Mesenchymal stem cell (in vitro differentiated cells and primary cell): ENCODE measurements at regions not wholly inside any gene's neighbourhood (a gene's known extent, or its start where the extent isn't known, plus 50 kb on each side); places are given as distances from the start of the nearest gene placed in this dataset.

Experiments used
- DNase-seq: peaks from one replicate; pipeline ENCODE4 v3.0.0-alpha.2; 2013
- H2AFZ ChIP-seq: one replicate; pipeline ENCODE4 v1.6.1; 2013; ENCODE audit warnings: low read depth, mild to moderate bottlenecking, control low read depth, inconsistent platforms, low read length, moderate library complexity
- H2AK5ac ChIP-seq: 2 replicates; pipeline ENCODE4 v1.6.1; 2013; ENCODE audit warnings: low read length, moderate library complexity, mild to moderate bottlenecking, inconsistent platforms; ENCODE audit not compliant: severe bottlenecking
- H2BK120ac ChIP-seq: one replicate; pipeline ENCODE4 v1.6.1; 2013; ENCODE audit warnings: low read depth, mild to moderate bottlenecking, inconsistent platforms, low read length, moderate library complexity
- H2BK12ac ChIP-seq, 2 experiments: one replicate each; pipeline ENCODE4 v1.6.1; 2013; ENCODE audit warnings: inconsistent platforms in 2 of 2, low read length in 2 of 2, mild to moderate bottlenecking in 2 of 2, moderate library complexity in 2 of 2, control low read depth in 1 of 2
- H2BK15ac ChIP-seq: one replicate; pipeline ENCODE4 v1.6.1; 2013; ENCODE audit warnings: mild to moderate bottlenecking, low read depth, inconsistent platforms; ENCODE audit not compliant: poor library complexity, severe bottlenecking
- H2BK5ac ChIP-seq: 2 replicates; pipeline ENCODE4 v1.6.1; 2013; ENCODE audit warnings: low read depth, mild to moderate bottlenecking, low read length, control low read depth, inconsistent platforms; ENCODE audit not compliant: poor library complexity, severe bottlenecking
- H3K14ac ChIP-seq, 2 experiments: one replicate each; pipeline ENCODE4 v1.6.1; 2013; ENCODE audit warnings: inconsistent platforms in 2 of 2, low read length in 2 of 2, control low read depth in 1 of 2, mild to moderate bottlenecking in 1 of 2, moderate library complexity in 1 of 2
- H3K18ac ChIP-seq, 2 experiments: one replicate each; pipeline ENCODE4 v1.6.1; 2013; ENCODE audit warnings: inconsistent platforms in 2 of 2, low read length in 2 of 2, control low read depth in 1 of 2, low read depth in 1 of 2, mild to moderate bottlenecking in 1 of 2
- H3K23ac ChIP-seq, 2 experiments: one replicate each; pipeline ENCODE4 v1.6.1; 2013; ENCODE audit warnings: inconsistent platforms in 2 of 2, low read length in 2 of 2, mild to moderate bottlenecking in 2 of 2, moderate library complexity in 2 of 2, control low read depth in 1 of 2
- H3K27ac ChIP-seq: 2 replicates; pipeline ENCODE4 v1.5.1; 2013; ENCODE audit warnings: mild to moderate bottlenecking, moderate library complexity, low read length, control low read depth, inconsistent platforms; ENCODE audit not compliant: poor library complexity, severe bottlenecking
- H3K27me3 ChIP-seq, 2 experiments: 2 replicates each; pipeline versions ENCODE4 v1.6.1 to v1.7.0; 2013; ENCODE audit warnings: low read length in 2 of 2, mild to moderate bottlenecking in 2 of 2, moderate library complexity in 2 of 2, control low read depth in 1 of 2, inconsistent platforms in 1 of 2; ENCODE audit not compliant: control insufficient read depth in 1 of 2, insufficient read depth in 1 of 2
- H3K36me3 ChIP-seq, 2 experiments: 2 replicates each; pipeline versions ENCODE4 v1.6.1 to v1.7.0; 2013; ENCODE audit warnings: low read length in 2 of 2, control low read depth in 1 of 2, inconsistent platforms in 1 of 2, low read depth in 1 of 2, mild to moderate bottlenecking in 1 of 2; ENCODE audit not compliant: insufficient read depth in 2 of 2, control insufficient read depth in 1 of 2
- H3K4ac ChIP-seq, 2 experiments: one replicate each; pipeline ENCODE4 v1.6.1; 2013; ENCODE audit warnings: inconsistent platforms in 2 of 2, low read length in 2 of 2, mild to moderate bottlenecking in 2 of 2, moderate library complexity in 2 of 2, control low read depth in 1 of 2, low read depth in 1 of 2
- H3K4me1 ChIP-seq: 2 replicates; pipeline ENCODE4 v1.6.1; 2013; ENCODE audit warnings: low read depth, low read length, control low read depth; ENCODE audit not compliant: control insufficient read depth, insufficient read depth
- H3K4me2 ChIP-seq: 2 replicates; pipeline ENCODE4 v1.6.1; 2013; ENCODE audit warnings: low read length, mild to moderate bottlenecking, inconsistent platforms; ENCODE audit not compliant: poor library complexity, severe bottlenecking
- H3K4me3 ChIP-seq, 2 experiments: 2 replicates each; pipeline versions ENCODE4 v1.5.1 to v1.7.0; 2013; ENCODE audit warnings: low read length in 2 of 2, mild to moderate bottlenecking in 2 of 2, control low read depth in 1 of 2, low read depth in 1 of 2; ENCODE audit not compliant: insufficient read depth in 1 of 2
- H3K79me1 ChIP-seq: replicated peaks from 2 replicates; pipeline ENCODE4 v1.6.1; 2013; ENCODE audit warnings: mild to moderate bottlenecking, control low read depth, low read length, inconsistent platforms; ENCODE audit not compliant: poor library complexity, severe bottlenecking
- H3K9ac ChIP-seq: 2 replicates; pipeline ENCODE4 v1.7.0; 2013; ENCODE audit warnings: mild to moderate bottlenecking, low read length, moderate library complexity
- H3K9me3 ChIP-seq: 2 replicates; pipeline ENCODE4 v1.7.0; 2013; ENCODE audit warnings: mild to moderate bottlenecking, low read length; ENCODE audit not compliant: control insufficient read depth
- H4K8ac ChIP-seq: one replicate; pipeline ENCODE4 v1.6.1; 2013; ENCODE audit warnings: inconsistent platforms, mild to moderate bottlenecking, low read length, moderate library complexity
- H4K91ac ChIP-seq: one replicate; pipeline ENCODE4 v1.6.1; 2013; ENCODE audit warnings: mild to moderate bottlenecking, low read length, inconsistent platforms
- WGBS: methylation state at CpG from one replicate; pipeline ENCODE4 v1.1.7; 2013; ENCODE audit warnings: mixed read lengths; 5-methylcytosine and 5-hydroxymethylcytosine counted together

DNA sequence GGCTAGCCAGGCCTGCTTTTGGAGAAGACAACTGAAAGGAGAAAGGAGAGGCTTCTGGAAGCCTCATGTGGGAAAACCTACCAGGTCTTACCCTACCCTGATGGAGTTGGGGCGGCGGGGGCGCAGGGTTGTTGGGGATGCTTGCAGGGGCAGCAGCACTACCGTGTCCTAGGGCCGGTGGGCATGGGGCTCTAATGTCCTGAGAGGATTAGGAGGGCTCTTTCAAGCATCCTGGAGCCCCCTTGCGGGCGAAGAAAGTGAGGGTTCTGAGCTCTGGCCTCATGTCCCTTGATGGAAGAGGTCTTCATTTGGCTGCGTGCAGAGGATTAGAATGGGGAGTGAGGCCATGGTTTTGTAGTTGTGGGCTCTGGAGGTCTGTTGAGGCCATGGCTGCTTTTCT, 86.9 kb upstream of the PITX1 start:
- H3K9me3 ChIP-seq: no peaks in the 10 kb centered on the region
- H3K9ac ChIP-seq: no peak overlapping the region
- H3K27ac ChIP-seq: no peak overlapping the region
- no peak overlapping the region for H3K14ac ChIP-seq
- H3K4ac ChIP-seq: no peak overlapping the region
- H3K18ac ChIP-seq: no peak overlapping the region
- H3K23ac ChIP-seq: no peak overlapping the region
- 68% methylated on average over 8 of the region's 8 CpGs for WGBS
- no peak overlapping the region for H2BK15ac ChIP-seq
- H2BK120ac ChIP-seq: no peak overlapping the region
- no peak overlapping the region for H3K4me3 ChIP-seq
- no peak for DNase-seq
- no peaks in the 10 kb centered on the region for H3K79me1 ChIP-seq
- no peak overlapping the region for H4K91ac ChIP-seq
- no peaks in the 10 kb centered on the region for H3K4me1 ChIP-seq
- no peak overlapping the region for H2BK5ac ChIP-seq
- no peak overlapping the region for H3K4me2 ChIP-seq
- H4K8ac ChIP-seq: no peak overlapping the region
- H3K36me3 ChIP-seq: no peaks in the 10 kb centered on the region
- H2BK12ac ChIP-seq: no peak overlapping the region
- peaks cover 32 to 43% of the 10 kb centered on the region in 2 experiments for H3K27me3 ChIP-seq
- H2AK5ac ChIP-seq: no peak overlapping the region
- H2AFZ ChIP-seq: no peak overlapping the region

DNA sequence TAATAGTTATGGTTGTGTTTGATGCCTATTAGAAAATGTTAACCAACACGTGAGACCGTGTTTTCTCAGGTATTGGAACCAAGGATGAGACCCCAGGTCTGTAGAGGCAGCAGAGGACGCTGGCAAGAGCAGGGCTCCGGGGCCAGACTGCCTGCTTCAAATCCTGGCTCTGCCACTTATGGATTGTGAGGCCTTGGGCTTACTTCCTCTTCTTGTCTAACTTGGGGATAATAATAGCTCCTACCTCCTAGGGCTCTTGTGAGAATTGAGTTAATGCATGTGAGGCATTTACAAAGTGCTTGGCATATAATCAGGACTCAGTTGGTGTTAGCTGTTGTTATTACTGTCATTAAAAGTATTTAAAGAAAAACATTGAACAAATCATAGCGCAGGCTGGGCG, 85.5 kb upstream of the PITX1 start:
- Histone ChIP-seq H3K14ac (no peak overlapping the region), H3K4ac (no peak overlapping the region), H2AFZ (no peak overlapping the region), H3K4me2 (no peak overlapping the region), H3K9ac (no peak overlapping the region), H3K79me1 (no peaks in the 10 kb centered on the region), H4K8ac (no peak overlapping the region), H2AK5ac (no peak overlapping the region), H2BK15ac (no peak overlapping the region), H3K18ac (no peak overlapping the region), H4K91ac (no peak overlapping the region), H3K4me1 (no peaks in the 10 kb centered on the region), H3K23ac (no peak overlapping the region), H3K27me3 (peaks cover 35 to 37% of the 10 kb centered on the region in 2 experiments), H3K36me3 (no peaks in the 10 kb centered on the region), H3K9me3 (no peaks in the 10 kb centered on the region), H2BK5ac (no peak overlapping the region), H3K4me3 (no peak overlapping the region), H2BK12ac (no peak overlapping the region), H3K27ac (no peak overlapping the region), H2BK120ac (no peak overlapping the region)
- DNase-seq: no peak
- WGBS: 86% methylated on average over 6 of the region's 6 CpGs

- Histone ChIP-seq H3K14ac (no peak overlapping the region), H3K27me3 (peaks cover 25 to 42% of the 10 kb centered on the region in 2 experiments), H3K79me1 (no peaks in the 10 kb centered on the region), H3K9ac (no peak overlapping the region), H3K4ac (no peak overlapping the region), H3K23ac (no peak overlapping the region), H4K8ac (no peak overlapping the region), H2BK15ac (no peak overlapping the region), H3K18ac (no peak overlapping the region), H2BK120ac (no peak overlapping the region), H3K9me3 (no peaks in the 10 kb centered on the region), H2AK5ac (no peak overlapping the region), H3K36me3 (no peaks in the 10 kb centered on the region), H2AFZ (no peak overlapping the region), H3K27ac (no peak overlapping the region), H3K4me3 (no peak overlapping the region), H3K4me1 (no peaks in the 10 kb centered on the region), H4K91ac (no peak overlapping the region), H2BK12ac (no peak overlapping the region), H2BK5ac (no peak overlapping the region), H3K4me2 (no peak overlapping the region)
- WGBS: 82% methylated on average over 5 of the region's 5 CpGs
- no peak for DNase-seq
Observed at GRCh38 chr5:135117590-135117989, 83.6 kb upstream of the PITX1 start.

- no peak overlapping the region for H2BK15ac ChIP-seq
- H3K4me1 ChIP-seq: no peaks in the 10 kb centered on the region
- no peak overlapping the region for H4K91ac ChIP-seq
- peak overlapping the region in 1 of 2 experiments; percentile 48 for H3K18ac ChIP-seq
- no peak overlapping the region for H3K14ac ChIP-seq
- H3K4me3 ChIP-seq: no peak overlapping the region
- no peak overlapping the region for H3K4ac ChIP-seq
- peak overlapping the region in 1 of 2 experiments; percentile 79 for H2BK12ac ChIP-seq
- no peaks in the 10 kb centered on the region for H3K79me1 ChIP-seq
- H2BK5ac ChIP-seq: no peak overlapping the region
- no peak overlapping the region for H3K4me2 ChIP-seq
- H2AK5ac ChIP-seq: no peak overlapping the region
- H4K8ac ChIP-seq: no peak overlapping the region
- no peaks in the 10 kb centered on the region for H3K36me3 ChIP-seq
- no peak overlapping the region for H3K9ac ChIP-seq
- H3K27ac ChIP-seq: no peak overlapping the region
- H2AFZ ChIP-seq: no peak overlapping the region
- no peak overlapping the region for H2BK120ac ChIP-seq
- no peak overlapping the region for H3K23ac ChIP-seq
- DNase-seq: no peak
- H3K27me3 ChIP-seq: peaks cover 26 to 49% of the 10 kb centered on the region in 2 experiments
- 85% methylated on average over 6 of the region's 6 CpGs for WGBS
- no peaks in the 10 kb centered on the region for H3K9me3 ChIP-seq
Observed at GRCh38 chr5:135116160-135116561, 82.1 kb upstream of the PITX1 start.
